ENCODE measurements at regions not wholly inside any gene's neighbourhood (a gene's known extent, or its start where the extent isn't known, plus 50 kb on each side); places are given as distances from the start of the nearest gene placed in this dataset.

DNA sequence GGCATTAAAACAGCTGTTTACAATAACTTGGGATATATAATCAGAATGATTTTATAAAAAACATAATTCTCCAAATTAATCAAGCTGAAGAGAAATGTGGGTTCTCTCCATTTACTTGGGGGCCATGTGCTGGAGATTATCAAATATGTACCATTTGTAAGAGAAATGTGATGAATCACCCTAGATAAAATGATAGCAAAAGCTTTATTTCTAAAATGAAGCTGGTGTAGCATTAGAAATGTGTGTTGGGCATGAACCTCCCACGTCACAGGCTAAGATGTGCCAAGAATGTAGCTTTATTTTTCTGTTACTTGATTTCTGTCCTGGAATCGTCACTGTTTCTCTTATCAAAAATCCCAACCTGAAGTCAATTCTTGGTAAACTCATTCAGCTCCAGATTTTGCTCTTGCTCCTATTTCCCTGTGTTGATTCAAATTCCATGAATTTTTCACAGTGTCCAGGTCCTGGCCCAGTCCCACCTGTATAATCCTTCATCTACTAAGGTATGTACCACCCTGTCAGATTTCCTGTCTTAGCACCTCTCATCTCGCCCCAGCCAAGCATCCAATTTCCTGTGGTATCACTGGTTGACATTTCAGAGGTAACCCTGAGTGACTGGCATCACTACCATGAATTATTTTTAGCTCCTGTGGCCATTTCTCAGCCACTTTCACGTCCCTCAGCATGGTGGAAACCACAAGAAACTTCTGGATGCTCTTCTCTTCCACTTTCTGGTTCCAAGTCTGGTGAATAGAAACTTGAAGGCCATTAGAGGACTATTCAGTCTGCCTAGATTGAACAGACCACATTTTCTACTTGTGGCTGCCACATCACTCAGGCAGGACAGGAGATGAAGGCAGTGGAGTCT lies 103.6 kb upstream of the FLRT2 start:
- TF ChIP-seq POLR2A (IDR thresholded peaks at IDR 0.05; ENCODE audit: low read length) (no peak), GATA1 (IDR thresholded peaks at IDR 0.05; ENCODE audit: low read depth, low read length) (no peak)

Measured in erythroblast (primary cell).